IPS-18a (cell line): ENCODE measurements at regions not wholly inside any gene's neighbourhood (a gene's known extent, or its start where the extent isn't known, plus 50 kb on each side); places are given as distances from the start of the nearest gene placed in this dataset.

Experiments used
- H3K27ac ChIP-seq: one replicate; pipeline ENCODE4 v1.5.1; 2013; ENCODE audit warnings: low read length
- H3K27me3 ChIP-seq: one replicate; pipeline ENCODE4 v1.6.1; 2013; ENCODE audit warnings: mild to moderate bottlenecking, low read length; ENCODE audit not compliant: control insufficient read depth, insufficient read depth
- H3K36me3 ChIP-seq: one replicate; pipeline ENCODE4 v1.6.1; 2013; ENCODE audit warnings: low read depth, low read length; ENCODE audit not compliant: control insufficient read depth
- H3K4me1 ChIP-seq: one replicate; pipeline ENCODE4 v1.6.1; 2013; ENCODE audit warnings: low read depth, low read length; ENCODE audit not compliant: control insufficient read depth
- H3K4me3 ChIP-seq: one replicate; pipeline ENCODE4 v1.5.1; 2013; ENCODE audit warnings: low read length
- H3K9ac ChIP-seq: one replicate; pipeline ENCODE4 v1.6.1; 2013; ENCODE audit warnings: mild to moderate bottlenecking, low read length, moderate library complexity
- H3K9me3 ChIP-seq: one replicate; pipeline ENCODE4 v1.6.1; 2013; ENCODE audit warnings: low read depth, low read length; ENCODE audit not compliant: control insufficient read depth

- Histone ChIP-seq H3K9me3 (no peaks in the 10 kb centered on the region), H3K36me3 (no peaks in the 10 kb centered on the region), H3K4me1 (no peaks in the 10 kb centered on the region), H3K27me3 (no peaks in the 10 kb centered on the region), H3K4me3 (no peak overlapping the region), H3K9ac (no peak overlapping the region), H3K27ac (no peak overlapping the region)
Observed at GRCh38 chr20:48194583-48194982, 409.3 kb upstream of the SULF2 start.

GRCh38 chr20:48193627-48194425 is 408.5 kb upstream of the SULF2 start:
- Histone ChIP-seq H3K4me1 (no peaks in the 10 kb centered on the region), H3K9me3 (no peaks in the 10 kb centered on the region), H3K27me3 (no peaks in the 10 kb centered on the region), H3K9ac (no peak overlapping the region), H3K27ac (no peak overlapping the region), H3K4me3 (no peak overlapping the region), H3K36me3 (no peaks in the 10 kb centered on the region)

DNA sequence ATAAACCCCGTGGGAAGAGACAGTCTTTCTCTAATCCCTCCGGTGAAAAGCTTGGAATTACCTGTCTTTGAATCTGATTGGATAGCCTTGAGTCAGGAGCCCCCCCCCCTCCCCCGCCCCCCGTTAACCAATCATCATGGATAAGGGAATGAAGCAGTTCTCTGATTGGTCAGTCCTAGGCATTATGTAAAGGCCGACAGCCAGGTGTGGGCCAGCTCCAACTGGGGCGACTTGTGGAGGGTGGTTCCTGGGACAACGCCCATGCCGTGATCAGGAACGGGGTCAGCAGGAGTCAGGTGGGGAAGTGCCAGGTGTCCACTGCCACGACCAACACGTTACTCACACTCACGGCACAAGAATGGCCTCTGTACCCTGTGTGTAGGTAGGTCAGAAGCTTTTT is 406.8 kb upstream of the SULF2 start:
- no peaks in the 10 kb centered on the region for H3K9me3 ChIP-seq
- H3K9ac ChIP-seq, result no peak overlapping the region
- H3K27ac ChIP-seq, result no peak overlapping the region
- no peaks in the 10 kb centered on the region for H3K27me3 ChIP-seq
- H3K4me3 ChIP-seq, result no peak overlapping the region
- no peaks in the 10 kb centered on the region for H3K4me1 ChIP-seq
- H3K36me3 ChIP-seq, result no peaks in the 10 kb centered on the region

DNA sequence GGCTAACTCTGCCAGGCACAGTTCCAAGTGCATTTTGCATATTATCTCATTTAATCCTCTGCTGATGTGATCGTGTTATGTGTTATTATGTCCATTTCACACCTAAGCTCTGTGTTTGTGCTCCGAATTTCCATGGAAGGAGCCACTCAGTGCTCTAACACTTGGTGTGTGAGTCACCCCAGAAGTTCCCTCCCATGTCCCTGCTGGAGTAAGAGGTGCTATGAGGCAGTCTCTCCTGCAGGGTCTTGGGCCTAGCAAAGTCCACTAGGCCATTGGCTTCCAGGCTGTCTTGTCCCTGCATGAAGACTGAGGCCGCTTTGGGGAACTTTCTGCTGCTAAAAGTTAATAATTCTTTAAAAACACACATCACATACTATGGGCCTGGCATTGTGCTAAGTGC is 405.9 kb upstream of the SULF2 start:
- H3K36me3 ChIP-seq, result no peaks in the 10 kb centered on the region
- no peaks in the 10 kb centered on the region for H3K9me3 ChIP-seq
- no peaks in the 10 kb centered on the region for H3K27me3 ChIP-seq
- H3K4me1 ChIP-seq, result peaks cover 7% of the 10 kb centered on the region
- no peak overlapping the region for H3K9ac ChIP-seq
- no peak overlapping the region for H3K4me3 ChIP-seq
- H3K27ac ChIP-seq, result no peak overlapping the region

GRCh38 chr20:48190757-48191156 is 405.5 kb upstream of the SULF2 start:
- Histone ChIP-seq H3K9me3 (no peaks in the 10 kb centered on the region), H3K36me3 (no peaks in the 10 kb centered on the region), H3K27me3 (no peaks in the 10 kb centered on the region)

GRCh38 chr20:48189181-48189580 is 403.9 kb upstream of the SULF2 start:
- H3K4me3 ChIP-seq, result no peak overlapping the region
- H3K9ac ChIP-seq, result no peak overlapping the region
- peaks cover 7% of the 10 kb centered on the region for H3K4me1 ChIP-seq
- no peak overlapping the region for H3K27ac ChIP-seq
- H3K9me3 ChIP-seq, result no peaks in the 10 kb centered on the region
- no peaks in the 10 kb centered on the region for H3K27me3 ChIP-seq
- no peaks in the 10 kb centered on the region for H3K36me3 ChIP-seq

More at GRCh38 chr20:48190757-48191156, 405.5 kb upstream of the SULF2 start:
- Histone ChIP-seq H3K9ac (no peak overlapping the region), H3K4me1 (peaks cover 7% of the 10 kb centered on the region), H3K27ac (no peak overlapping the region), H3K4me3 (no peak overlapping the region)

DNA sequence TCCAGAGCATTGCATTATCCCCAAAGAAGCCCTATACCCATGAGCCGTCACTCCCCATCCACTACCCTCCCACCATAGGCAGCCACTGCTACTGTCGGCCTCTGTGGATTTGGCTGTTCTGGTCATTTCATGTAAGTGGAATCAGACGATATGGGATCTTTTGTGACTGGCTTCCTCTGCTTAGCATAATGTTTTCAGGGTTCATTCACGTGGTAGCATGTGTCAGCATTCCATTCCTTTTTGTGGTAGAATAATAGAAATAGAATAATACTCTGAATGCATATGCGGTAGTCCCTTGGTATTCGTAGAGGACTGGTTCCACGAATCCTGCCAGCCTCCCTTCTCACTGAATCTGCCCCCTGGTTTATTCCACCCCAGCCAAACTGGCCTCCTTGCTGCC is 402.6 kb upstream of the SULF2 start:
- H3K9me3 ChIP-seq, result no peaks in the 10 kb centered on the region
- no peak overlapping the region for H3K4me3 ChIP-seq
- H3K36me3 ChIP-seq, result no peaks in the 10 kb centered on the region
- no peak overlapping the region for H3K9ac ChIP-seq
- peaks cover 7% of the 10 kb centered on the region for H3K4me1 ChIP-seq
- no peaks in the 10 kb centered on the region for H3K27me3 ChIP-seq
- no peak overlapping the region for H3K27ac ChIP-seq

DNA sequence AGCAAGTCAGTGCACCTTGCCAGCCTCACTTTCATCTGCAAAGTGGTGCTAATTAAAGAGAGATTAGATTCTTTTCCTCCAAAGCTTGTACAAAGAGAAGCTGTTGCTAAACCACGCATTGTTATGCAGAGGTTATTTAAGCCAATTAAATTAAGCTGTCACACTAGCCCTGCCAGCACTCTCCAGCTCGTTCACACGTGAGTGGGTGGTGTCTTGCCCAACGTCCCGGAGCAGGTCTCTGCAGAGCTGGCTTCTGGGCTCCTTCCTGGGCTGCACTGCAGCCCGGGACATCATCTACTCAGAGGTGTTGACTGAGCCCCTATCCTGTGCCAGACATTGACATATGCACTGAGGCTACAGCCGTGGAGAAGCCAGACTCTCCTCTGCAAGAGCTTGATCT is 401.6 kb upstream of the SULF2 start:
- no peaks in the 10 kb centered on the region for H3K36me3 ChIP-seq
- H3K4me1 ChIP-seq, result peaks cover 7% of the 10 kb centered on the region
- H3K27me3 ChIP-seq, result no peaks in the 10 kb centered on the region

GRCh38 chr20:48186447-48186846 is 401.2 kb upstream of the SULF2 start:
- Histone ChIP-seq H3K9ac (no peak overlapping the region), H3K36me3 (no peaks in the 10 kb centered on the region), H3K27me3 (no peaks in the 10 kb centered on the region), H3K9me3 (no peaks in the 10 kb centered on the region), H3K4me3 (no peak overlapping the region), H3K4me1 (peaks cover 7% of the 10 kb centered on the region), H3K27ac (no peak overlapping the region)

More for the DNA sequence above, 401.6 kb upstream of the SULF2 start:
- Histone ChIP-seq H3K9me3 (no peaks in the 10 kb centered on the region), H3K27ac (no peak overlapping the region), H3K4me3 (no peak overlapping the region), H3K9ac (no peak overlapping the region)

GRCh38 chr20:48184229-48184628 is 398.9 kb upstream of the SULF2 start:
- H3K4me3 ChIP-seq, result no peak overlapping the region
- peaks cover 7% of the 10 kb centered on the region for H3K4me1 ChIP-seq
- no peaks in the 10 kb centered on the region for H3K36me3 ChIP-seq
- H3K9ac ChIP-seq, result no peak overlapping the region
- H3K27me3 ChIP-seq, result no peaks in the 10 kb centered on the region
- H3K9me3 ChIP-seq, result no peaks in the 10 kb centered on the region
- H3K27ac ChIP-seq, result no peak overlapping the region

GRCh38 chr20:48181261-48181935 is 396.1 kb upstream of the SULF2 start:
- Histone ChIP-seq H3K27me3 (no peaks in the 10 kb centered on the region), H3K4me1 (peaks cover 15% of the 10 kb centered on the region), H3K36me3 (no peaks in the 10 kb centered on the region), H3K4me3 (no peak overlapping the region), H3K9ac (no peak overlapping the region), H3K9me3 (no peaks in the 10 kb centered on the region), H3K27ac (no peak overlapping the region)

GRCh38 chr20:48180618-48181017 is 395.3 kb upstream of the SULF2 start:
- Histone ChIP-seq H3K27ac (no peak overlapping the region), H3K27me3 (no peaks in the 10 kb centered on the region), H3K4me3 (no peak overlapping the region), H3K4me1 (peaks cover 15% of the 10 kb centered on the region), H3K9ac (no peak overlapping the region), H3K36me3 (no peaks in the 10 kb centered on the region), H3K9me3 (no peaks in the 10 kb centered on the region)
